Cardiac muscle cell (in vitro differentiated cells and primary cell): ENCODE measurements at regions not wholly inside any gene's neighbourhood (a gene's known extent, or its start where the extent isn't known, plus 50 kb on each side); places are given as distances from the start of the nearest gene placed in this dataset.

Experiments used
- DNase-seq, 2 donors: peaks; one replicate each; pipeline versions ENCODE4 v3.0.0 to v3.0.0-alpha.2; 2010 to 2017; ENCODE audit warnings: low read depth in 1 of 2, low spot score in 1 of 2
- H3K27ac ChIP-seq: fragments of 200-600 bp; sonication (generic); 2 replicates; pipeline ENCODE4 v1.5.1; 2016
- H3K27me3 ChIP-seq: fragments of 200-600 bp; sonication (generic); 2 replicates; pipeline ENCODE4 v1.6.0; 2016; ENCODE audit warnings: control low read depth
- H3K36me3 ChIP-seq: fragments of 200-600 bp; sonication (generic); 2 replicates; pipeline ENCODE4 v1.5.1; 2016; ENCODE audit warnings: control low read depth
- H3K4me1 ChIP-seq: fragments of 200-600 bp; sonication (generic); 2 replicates; pipeline ENCODE4 v1.8.1; 2017; ENCODE audit warnings: low read depth, mild to moderate bottlenecking, mixed run types
- H3K4me3 ChIP-seq: fragments of 200-600 bp; sonication (generic); 2 replicates; pipeline ENCODE4 v1.5.1; 2016; ENCODE audit warnings: mild to moderate bottlenecking
- H3K9me3 ChIP-seq: fragments of 200-600 bp; sonication (generic); 2 replicates; pipeline ENCODE4 v1.5.1; 2017; ENCODE audit warnings: low read depth, mild to moderate bottlenecking, control low read depth
- CTCF ChIP-seq: IDR thresholded peaks from 2 replicates; pipeline ENCODE4 v1.5.1; 2012; ENCODE audit warnings: low read depth, mild to moderate bottlenecking, low read length

GRCh38 chr13:74190999-74191398, 56.8 kb upstream of the KLF12 start:
- peaks cover 3% of the 10 kb centered on the region for H3K4me1 ChIP-seq
- no peak overlapping the region for H3K27ac ChIP-seq
- no peaks in the 10 kb centered on the region for H3K36me3 ChIP-seq
- no peak overlapping the region for H3K4me3 ChIP-seq
- no peak for TF ChIP-seq CTCF
- H3K27me3 ChIP-seq: no peaks in the 10 kb centered on the region
- DNase-seq: no peak
- H3K9me3 ChIP-seq: no peaks in the 10 kb centered on the region

- no peaks in the 10 kb centered on the region for H3K36me3 ChIP-seq
- no peak overlapping the region for H3K4me3 ChIP-seq
- no peak for TF ChIP-seq CTCF
- no peaks in the 10 kb centered on the region for H3K27me3 ChIP-seq
- H3K9me3 ChIP-seq: no peaks in the 10 kb centered on the region
- no peak overlapping the region for H3K27ac ChIP-seq
- no peak for DNase-seq
- peaks cover 3% of the 10 kb centered on the region for H3K4me1 ChIP-seq
Measured at GRCh38 chr13:74187564-74187963, 53.4 kb upstream of the KLF12 start.

GRCh38 chr13:74184283-74184682, 50.1 kb upstream of the KLF12 start:
- TF ChIP-seq CTCF: no peak
- no peak for DNase-seq
- Histone ChIP-seq H3K9me3 (no peaks in the 10 kb centered on the region), H3K36me3 (no peaks in the 10 kb centered on the region), H3K4me1 (no peaks in the 10 kb centered on the region), H3K27ac (no peak overlapping the region), H3K4me3 (no peak overlapping the region), H3K27me3 (no peaks in the 10 kb centered on the region)
